ENCODE measurements at regions not wholly inside any gene's neighbourhood (a gene's known extent, or its start where the extent isn't known, plus 50 kb on each side); places are given as distances from the start of the nearest gene placed in this dataset.

DNA sequence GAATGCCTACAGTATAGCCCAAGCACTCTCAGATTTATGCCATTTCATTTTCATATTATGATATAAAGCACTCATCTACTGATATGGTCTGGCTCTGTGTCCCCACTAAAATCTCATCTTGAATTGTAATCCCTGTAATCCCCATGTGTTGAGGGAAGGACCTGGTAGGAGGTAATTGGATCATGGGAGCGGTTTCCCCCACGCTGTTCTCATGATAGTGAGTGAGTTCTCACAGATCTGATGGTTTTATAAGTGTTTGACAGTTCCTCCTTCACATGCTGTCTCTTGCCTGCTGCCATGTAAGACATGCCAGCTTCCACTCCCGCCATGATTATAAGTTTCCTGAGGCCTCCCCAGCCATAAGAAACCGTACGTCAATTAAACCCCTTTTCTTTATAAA, 171.7 kb downstream of the OTOR start:
- H3K4me1 ChIP-seq (ENCODE audit: insufficient read depth, low read length) = peaks cover 9% of the 10 kb centered on the region
- Mint-ChIP-seq H3K4me1 (ENCODE audit: low read depth, unreplicated experiment) (peaks cover 15% of the 10 kb centered on the region), H3K4me3 (ENCODE audit: unreplicated experiment) (no peak overlapping the region), H3K9me3 (ENCODE audit: unreplicated experiment) (no peaks in the 10 kb centered on the region), H3K36me3 (ENCODE audit: low read depth, unreplicated experiment) (no peaks in the 10 kb centered on the region), H3K27me3 (ENCODE audit: low read depth, unreplicated experiment) (no peaks in the 10 kb centered on the region), H3K27ac (ENCODE audit: unreplicated experiment) (no peak overlapping the region)
- H3K9ac ChIP-seq (ENCODE audit: low read length) = no peak overlapping the region
- H3K79me2 ChIP-seq (ENCODE audit: insufficient read depth, low read length) = no peaks in the 10 kb centered on the region
- no peaks in the 10 kb centered on the region for H3K36me3 ChIP-seq (ENCODE audit: insufficient read depth, low read length)
- no peak overlapping the region for H3K27ac ChIP-seq (ENCODE audit: low read depth, low read length)
- H3K4me2 ChIP-seq (ENCODE audit: low read length) = no peak overlapping the region
- H2AFZ ChIP-seq (ENCODE audit: low read depth, low read length) = no peak overlapping the region
- DNase-seq (ENCODE audit: low read depth) = no peak
- no peak overlapping the region for H3K4me3 ChIP-seq (ENCODE audit: insufficient read depth, low read depth, low read length)
- FAIRE-seq = no peak
- H4K20me1 ChIP-seq (ENCODE audit: insufficient read depth, low read length) = no peaks in the 10 kb centered on the region
- no peaks in the 10 kb centered on the region for H3K9me3 ChIP-seq (ENCODE audit: insufficient read depth, low read depth, low read length)
- TF ChIP-seq, protein P1, sequence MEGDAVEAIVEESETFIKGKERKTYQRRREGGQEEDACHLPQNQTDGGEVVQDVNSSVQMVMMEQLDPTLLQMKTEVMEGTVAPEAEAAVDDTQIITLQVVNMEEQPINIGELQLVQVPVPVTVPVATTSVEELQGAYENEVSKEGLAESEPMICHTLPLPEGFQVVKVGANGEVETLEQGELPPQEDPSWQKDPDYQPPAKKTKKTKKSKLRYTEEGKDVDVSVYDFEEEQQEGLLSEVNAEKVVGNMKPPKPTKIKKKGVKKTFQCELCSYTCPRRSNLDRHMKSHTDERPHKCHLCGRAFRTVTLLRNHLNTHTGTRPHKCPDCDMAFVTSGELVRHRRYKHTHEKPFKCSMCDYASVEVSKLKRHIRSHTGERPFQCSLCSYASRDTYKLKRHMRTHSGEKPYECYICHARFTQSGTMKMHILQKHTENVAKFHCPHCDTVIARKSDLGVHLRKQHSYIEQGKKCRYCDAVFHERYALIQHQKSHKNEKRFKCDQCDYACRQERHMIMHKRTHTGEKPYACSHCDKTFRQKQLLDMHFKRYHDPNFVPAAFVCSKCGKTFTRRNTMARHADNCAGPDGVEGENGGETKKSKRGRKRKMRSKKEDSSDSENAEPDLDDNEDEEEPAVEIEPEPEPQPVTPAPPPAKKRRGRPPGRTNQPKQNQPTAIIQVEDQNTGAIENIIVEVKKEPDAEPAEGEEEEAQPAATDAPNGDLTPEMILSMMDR (IDR thresholded peaks at IDR 0.05; ENCODE audit: insufficient read depth, low read depth, low read length) = no peak
- no peak for TF ChIP-seq EZH2 (IDR thresholded peaks at IDR 0.05; ENCODE audit: insufficient read depth, low read length)
- no peaks in the 10 kb centered on the region for H3K27me3 ChIP-seq (ENCODE audit: insufficient read depth, low read length)

GRCh38 chr20:16922834-16923233, 174.7 kb downstream of the OTOR start:
- no peaks in the 10 kb centered on the region for H3K79me2 ChIP-seq (ENCODE audit: insufficient read depth, low read length)
- DNase-seq (ENCODE audit: low read depth) (peak; percentile 91), FAIRE-seq (peak; percentile 93)
- H3K27me3 ChIP-seq (ENCODE audit: insufficient read depth, low read length) = no peaks in the 10 kb centered on the region
- peaks cover 9% of the 10 kb centered on the region for H3K4me1 ChIP-seq (ENCODE audit: insufficient read depth, low read length)
- Mint-ChIP-seq H3K4me3 (ENCODE audit: unreplicated experiment) (no peak overlapping the region), H3K4me1 (ENCODE audit: low read depth, unreplicated experiment) (peaks cover 12% of the 10 kb centered on the region), H3K36me3 (ENCODE audit: low read depth, unreplicated experiment) (no peaks in the 10 kb centered on the region), H3K9me3 (ENCODE audit: unreplicated experiment) (no peaks in the 10 kb centered on the region), H3K27me3 (ENCODE audit: low read depth, unreplicated experiment) (no peaks in the 10 kb centered on the region), H3K27ac (ENCODE audit: unreplicated experiment) (no peak overlapping the region)
- no peaks in the 10 kb centered on the region for H3K36me3 ChIP-seq (ENCODE audit: insufficient read depth, low read length)
- H3K4me3 ChIP-seq (ENCODE audit: insufficient read depth, low read depth, low read length) = no peak overlapping the region
- no peaks in the 10 kb centered on the region for H4K20me1 ChIP-seq (ENCODE audit: insufficient read depth, low read length)
- no peaks in the 10 kb centered on the region for H3K9me3 ChIP-seq (ENCODE audit: insufficient read depth, low read depth, low read length)
- H2AFZ ChIP-seq (ENCODE audit: low read depth, low read length) = no peak overlapping the region
- H3K27ac ChIP-seq (ENCODE audit: low read depth, low read length) = no peak overlapping the region
- H3K4me2 ChIP-seq (ENCODE audit: low read length) = peak overlapping the region; percentile 26
- no peak overlapping the region for H3K9ac ChIP-seq (ENCODE audit: low read length)
- no peak for TF ChIP-seq EZH2 (IDR thresholded peaks at IDR 0.05; ENCODE audit: insufficient read depth, low read length)
- TF ChIP-seq, protein P1 (IDR thresholded peaks at IDR 0.05; ENCODE audit: insufficient read depth, low read depth, low read length) = no peak

GRCh38 chr20:16926626-16927430, 178.7 kb downstream of the OTOR start:
- no peaks in the 10 kb centered on the region for H3K36me3 ChIP-seq (ENCODE audit: insufficient read depth, low read length)
- no peaks in the 10 kb centered on the region for H3K79me2 ChIP-seq (ENCODE audit: insufficient read depth, low read length)
- H3K27me3 Mint-ChIP-seq (ENCODE audit: low read depth, unreplicated experiment) = no peaks in the 10 kb centered on the region
- H3K9me3 Mint-ChIP-seq (ENCODE audit: unreplicated experiment) = no peaks in the 10 kb centered on the region
- no peaks in the 10 kb centered on the region for H3K9me3 ChIP-seq (ENCODE audit: insufficient read depth, low read depth, low read length)
- no peak overlapping the region for H2AFZ ChIP-seq (ENCODE audit: low read depth, low read length)
- no peak overlapping the region for H3K4me2 ChIP-seq (ENCODE audit: low read length)
- peaks cover 18% of the 10 kb centered on the region for H3K4me1 ChIP-seq (ENCODE audit: insufficient read depth, low read length)
- no peaks in the 10 kb centered on the region for H4K20me1 ChIP-seq (ENCODE audit: insufficient read depth, low read length)
- FAIRE-seq (no peak), DNase-seq (ENCODE audit: low read depth) (no peak)
- no peak overlapping the region for H3K9ac ChIP-seq (ENCODE audit: low read length)
- no peaks in the 10 kb centered on the region for H3K36me3 Mint-ChIP-seq (ENCODE audit: low read depth, unreplicated experiment)
- no peaks in the 10 kb centered on the region for H3K27me3 ChIP-seq (ENCODE audit: insufficient read depth, low read length)
- H3K4me3 ChIP-seq (ENCODE audit: insufficient read depth, low read depth, low read length) = no peak overlapping the region
- H3K4me3 Mint-ChIP-seq (ENCODE audit: unreplicated experiment) = no peak overlapping the region
- no peak overlapping the region for H3K27ac Mint-ChIP-seq (ENCODE audit: unreplicated experiment)
- no peak for TF ChIP-seq EZH2 (IDR thresholded peaks at IDR 0.05; ENCODE audit: insufficient read depth, low read length)
- TF ChIP-seq, protein P1 (IDR thresholded peaks at IDR 0.05; ENCODE audit: insufficient read depth, low read depth, low read length) = no peak
- H3K4me1 Mint-ChIP-seq (ENCODE audit: low read depth, unreplicated experiment) = peaks cover 21% of the 10 kb centered on the region
- H3K27ac ChIP-seq (ENCODE audit: low read depth, low read length) = no peak overlapping the region
